K562 (cell line): ENCODE measurements at regions not wholly inside any gene's neighbourhood (a gene's known extent, or its start where the extent isn't known, plus 50 kb on each side); places are given as distances from the start of the nearest gene placed in this dataset.

Source experiments
- AFF4 ChIP-seq: sonication (generic); formaldehyde crosslinking; IDR thresholded peaks from 2 replicates; pipeline ENCODE4 v1.8.0; 2023; ENCODE audit warnings: mild to moderate bottlenecking, missing genetic modification reagents
- CBFA2T3 ChIP-seq: fragments of 450-650 bp; IDR thresholded peaks from 2 replicates; pipeline ENCODE4 v1.6.1; 2017
- DNMT1 ChIP-seq: fragments of 450-650 bp; IDR thresholded peaks from 2 replicates; pipeline ENCODE4 v1.6.1; 2016; ENCODE audit warnings: antibody characterized with exemption, mild to moderate bottlenecking
- FOXA1 ChIP-seq: fragments of 450-650 bp; IDR thresholded peaks from 2 replicates; pipeline ENCODE4 v1.6.1; 2016; ENCODE audit warnings: mild to moderate bottlenecking, borderline replicate concordance
- FOXA3 ChIP-seq, 2 experiments: fragments of 450-650 bp in 1 of 2; sonication (generic) in 1 of 2; formaldehyde crosslinking; IDR thresholded peaks in 1 of 2; conservative IDR thresholded peaks in 1 of 2; 2 replicates each; pipeline versions ENCODE4 v1.4.0 to v1.8.0; 2020 to 2022; ENCODE audit warnings: mild to moderate bottlenecking in 2 of 2, missing genetic modification reagents in 1 of 2
- KDM5B ChIP-seq: fragments of 200-600 bp; sonication (generic); IDR thresholded peaks from 2 replicates; pipeline ENCODE4 v1.6.1; 2012; ENCODE audit warnings: low read depth, mild to moderate bottlenecking, moderate library complexity, low read length, control low read depth, inconsistent platforms; ENCODE audit not compliant: insufficient replicate concordance
- KHSRP ChIP-seq: fragments of 450-650 bp; IDR thresholded peaks from 2 replicates; pipeline ENCODE4 v1.6.1; 2017
- NFE2 ChIP-seq: IDR thresholded peaks from 2 replicates; pipeline ENCODE4 v1.6.1; 2014; ENCODE audit warnings: antibody characterized with exemption, low read depth
- RAD51 ChIP-seq: fragments of 450-650 bp; IDR thresholded peaks from 2 replicates; pipeline ENCODE4 v1.7.1; 2016; ENCODE audit warnings: low read depth, mild to moderate bottlenecking, borderline replicate concordance
- RBM17 ChIP-seq: fragments of 200-400 bp; formaldehyde crosslinking; IDR thresholded peaks from 2 replicates; pipeline ENCODE4 v1.6.1; 2017; ENCODE audit warnings: low read depth, mild to moderate bottlenecking, low read length, borderline replicate concordance
- SMAD4 ChIP-seq: fragments of 250-450 bp; sonication (Bioruptor Pico); conservative IDR thresholded peaks from 2 replicates; pipeline ENCODE4 v1.8.0; 2021; ENCODE audit warnings: inconsistent platforms, mild to moderate bottlenecking, moderate library complexity
- STAT6 ChIP-seq: sonication (generic); formaldehyde crosslinking; IDR thresholded peaks from 2 replicates; pipeline ENCODE4 v1.8.1; 2023; ENCODE audit warnings: mild to moderate bottlenecking, missing genetic modification reagents
- TBP ChIP-seq: optimal IDR thresholded peaks from 2 replicates; pipeline ENCODE3; 2011; ENCODE audit warnings: low read depth, low read length, improper control_type of control experiment
- TRIM24 ChIP-seq, 2 experiments: fragments of 450-650 bp; IDR thresholded peaks; 2 replicates each; pipeline ENCODE4 v1.6.1; 2016
- ZNF232 ChIP-seq: sonication (generic); formaldehyde crosslinking; IDR thresholded peaks from 2 replicates; pipeline ENCODE4 v1.8.0; 2022; ENCODE audit warnings: mild to moderate bottlenecking, missing genetic modification reagents
- ZNF764 ChIP-seq: fragments of 250-450 bp; sonication (Bioruptor Pico); IDR thresholded peaks from 2 replicates; pipeline ENCODE4 v1.4.0; 2020; ENCODE audit warnings: low read depth, mild to moderate bottlenecking, moderate library complexity
- TF ChIP-seq, protein P1 (sequence below): fragments of 250-450 bp; sonication (Bioruptor Pico); IDR thresholded peaks from 2 replicates; pipeline ENCODE4 v1.5.0; 2021
- TF ChIP-seq, protein P2 (sequence below): sonication (generic); formaldehyde crosslinking; IDR thresholded peaks from 2 replicates; pipeline ENCODE4 v1.8.0; 2022; ENCODE audit warnings: missing genetic modification reagents, mild to moderate bottlenecking, borderline replicate concordance
- TF ChIP-seq, protein P3 (sequence below), 2 experiments: IDR thresholded peaks; 2 replicates each; pipeline ENCODE4 v1.6.1; 2012; ENCODE audit warnings: improper control_type of control experiment in 2 of 2, low read depth in 2 of 2, low read length in 2 of 2, borderline replicate concordance in 1 of 2

- TF ChIP-seq AFF4 (no peak), TRIM24 (IDR thresholded peaks at IDR 0.05) (no peak), FOXA1 (no peak), NFE2 (no peak), STAT6 (CRISPR knock-in tag) (no peak), RAD51 (no peak), DNMT1 (no peak), RBM17 (no peak), CBFA2T3 (peak; percentile 16; the same call in 1 of the 2 replicates), KDM5B (no peak), ZNF764 (CRISPR knock-in tag) (no peak), SMAD4 (CRISPR knock-in tag) (no peak), FOXA3 (CRISPR knock-in tag; conservative IDR thresholded peaks at IDR 0.05 in 1 of 2, IDR thresholded peaks at IDR 0.05 in 1 of 2) (0 out of 4 replicates have a peak, but pooled peaks of 1 of the 2 experiments have one; percentile 51), TBP (no peak), ZNF232 (CRISPR knock-in tag) (no peak), KHSRP (no peak)
- TF ChIP-seq, protein P1, sequence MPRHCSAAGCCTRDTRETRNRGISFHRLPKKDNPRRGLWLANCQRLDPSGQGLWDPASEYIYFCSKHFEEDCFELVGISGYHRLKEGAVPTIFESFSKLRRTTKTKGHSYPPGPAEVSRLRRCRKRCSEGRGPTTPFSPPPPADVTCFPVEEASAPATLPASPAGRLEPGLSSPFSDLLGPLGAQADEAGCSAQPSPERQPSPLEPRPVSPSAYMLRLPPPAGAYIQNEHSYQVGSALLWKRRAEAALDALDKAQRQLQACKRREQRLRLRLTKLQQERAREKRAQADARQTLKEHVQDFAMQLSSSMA (CRISPR knock-in tag): no peak
- TF ChIP-seq, protein P2, sequence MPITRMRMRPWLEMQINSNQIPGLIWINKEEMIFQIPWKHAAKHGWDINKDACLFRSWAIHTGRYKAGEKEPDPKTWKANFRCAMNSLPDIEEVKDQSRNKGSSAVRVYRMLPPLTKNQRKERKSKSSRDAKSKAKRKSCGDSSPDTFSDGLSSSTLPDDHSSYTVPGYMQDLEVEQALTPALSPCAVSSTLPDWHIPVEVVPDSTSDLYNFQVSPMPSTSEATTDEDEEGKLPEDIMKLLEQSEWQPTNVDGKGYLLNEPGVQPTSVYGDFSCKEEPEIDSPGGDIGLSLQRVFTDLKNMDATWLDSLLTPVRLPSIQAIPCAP (CRISPR knock-in tag): no peak
- TF ChIP-seq, protein P3, sequence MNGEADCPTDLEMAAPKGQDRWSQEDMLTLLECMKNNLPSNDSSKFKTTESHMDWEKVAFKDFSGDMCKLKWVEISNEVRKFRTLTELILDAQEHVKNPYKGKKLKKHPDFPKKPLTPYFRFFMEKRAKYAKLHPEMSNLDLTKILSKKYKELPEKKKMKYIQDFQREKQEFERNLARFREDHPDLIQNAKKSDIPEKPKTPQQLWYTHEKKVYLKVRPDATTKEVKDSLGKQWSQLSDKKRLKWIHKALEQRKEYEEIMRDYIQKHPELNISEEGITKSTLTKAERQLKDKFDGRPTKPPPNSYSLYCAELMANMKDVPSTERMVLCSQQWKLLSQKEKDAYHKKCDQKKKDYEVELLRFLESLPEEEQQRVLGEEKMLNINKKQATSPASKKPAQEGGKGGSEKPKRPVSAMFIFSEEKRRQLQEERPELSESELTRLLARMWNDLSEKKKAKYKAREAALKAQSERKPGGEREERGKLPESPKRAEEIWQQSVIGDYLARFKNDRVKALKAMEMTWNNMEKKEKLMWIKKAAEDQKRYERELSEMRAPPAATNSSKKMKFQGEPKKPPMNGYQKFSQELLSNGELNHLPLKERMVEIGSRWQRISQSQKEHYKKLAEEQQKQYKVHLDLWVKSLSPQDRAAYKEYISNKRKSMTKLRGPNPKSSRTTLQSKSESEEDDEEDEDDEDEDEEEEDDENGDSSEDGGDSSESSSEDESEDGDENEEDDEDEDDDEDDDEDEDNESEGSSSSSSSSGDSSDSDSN (IDR thresholded peaks at IDR 0.05; ENCODE audit: borderline replicate concordance in 1 of 2, low read depth in 2 of 2, low read length in 2 of 2): no peak
These were observed 79.2 kb upstream of the HSPA9 start (continued) for GRCh38 chr5:138654281-138654867.
